H1 (cell line): ENCODE measurements at regions not wholly inside any gene's neighbourhood (a gene's known extent, or its start where the extent isn't known, plus 50 kb on each side); places are given as distances from the start of the nearest gene placed in this dataset.

ENCODE experiments used
- CTCF ChIP-seq, 3 experiments: IDR thresholded peaks; 1 replicate in 2 of 3; 2 replicates in 1 of 3; pipeline versions ENCODE4 v1.5.1 to v1.6.1; 2011; ENCODE audit warnings: low read length in 3 of 3, mild to moderate bottlenecking in 3 of 3, inconsistent platforms in 2 of 3, low read depth in 1 of 3, moderate library complexity in 1 of 3; ENCODE audit not compliant: insufficient read depth in 1 of 3; ENCODE audit errors: control extremely low read depth in 1 of 3
- GABPA ChIP-seq: IDR thresholded peaks from 2 replicates; pipeline ENCODE4 v1.6.1; 2011; ENCODE audit warnings: mild to moderate bottlenecking, low read length, moderate library complexity, borderline replicate concordance; ENCODE audit not compliant: insufficient read depth
- KDM4A ChIP-seq: IDR thresholded peaks from one replicate; pipeline ENCODE4 v1.7.1; 2012; ENCODE audit warnings: low read depth, mild to moderate bottlenecking, moderate library complexity, low read length, inconsistent platforms; ENCODE audit not compliant: severe bottlenecking
- KDM5A ChIP-seq: fragments of 200-600 bp; IDR thresholded peaks from 2 replicates; pipeline ENCODE4 v1.7.1; 2012; ENCODE audit warnings: mild to moderate bottlenecking, low read length, inconsistent platforms, mixed read lengths
- POLR2AphosphoS5 ChIP-seq: IDR thresholded peaks from 2 replicates; pipeline ENCODE4 v1.6.1; 2011; ENCODE audit warnings: low read depth, low read length
- TF ChIP-seq, protein P1 (sequence below): IDR thresholded peaks from 2 replicates; pipeline ENCODE4 v1.6.1; 2011; ENCODE audit warnings: low read length, improper control_type of control experiment

DNA sequence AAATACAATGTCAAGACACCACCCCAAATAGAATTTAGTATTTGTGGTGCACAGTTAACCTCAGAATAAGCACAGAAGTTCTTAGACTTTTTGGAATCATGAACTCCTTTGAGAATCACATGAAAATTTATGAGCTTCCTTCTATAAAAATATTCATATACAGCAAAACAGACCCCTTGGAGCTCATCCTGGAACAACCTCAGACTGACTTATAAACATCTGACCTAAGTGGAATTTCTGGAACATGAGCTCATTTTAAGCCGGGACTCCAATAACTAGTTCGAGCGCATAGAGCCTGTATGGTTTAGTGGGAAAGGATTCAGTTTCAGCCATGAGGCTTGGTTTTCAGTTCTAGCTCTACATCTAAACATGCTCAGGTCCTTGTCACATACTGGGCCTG, 192.3 kb downstream of the DEPDC1B start:
- TF ChIP-seq GABPA, result no peak
- TF ChIP-seq CTCF (IDR thresholded peaks at IDR 0.05; ENCODE audit: control extremely low read depth in 1 of 3, insufficient read depth in 1 of 3, low read depth in 1 of 3, low read length in 3 of 3), result no peak
- no peak for TF ChIP-seq KDM5A
- TF ChIP-seq, protein P1, sequence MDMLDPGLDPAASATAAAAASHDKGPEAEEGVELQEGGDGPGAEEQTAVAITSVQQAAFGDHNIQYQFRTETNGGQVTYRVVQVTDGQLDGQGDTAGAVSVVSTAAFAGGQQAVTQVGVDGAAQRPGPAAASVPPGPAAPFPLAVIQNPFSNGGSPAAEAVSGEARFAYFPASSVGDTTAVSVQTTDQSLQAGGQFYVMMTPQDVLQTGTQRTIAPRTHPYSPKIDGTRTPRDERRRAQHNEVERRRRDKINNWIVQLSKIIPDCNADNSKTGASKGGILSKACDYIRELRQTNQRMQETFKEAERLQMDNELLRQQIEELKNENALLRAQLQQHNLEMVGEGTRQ, result no peak
- no peak for TF ChIP-seq POLR2AphosphoS5
- TF ChIP-seq KDM4A, result no peak
